Fibroblast of villous mesenchyme (primary cell): ENCODE measurements at regions not wholly inside any gene's neighbourhood (a gene's known extent, or its start where the extent isn't known, plus 50 kb on each side); places are given as distances from the start of the nearest gene placed in this dataset.

Source experiments
- DNase-seq: peaks from one replicate; pipeline ENCODE4 v3.0.0-alpha.2; 2010; ENCODE audit warnings: low read depth
- H3K4me3 ChIP-seq: 2 replicates; pipeline ENCODE4 v1.5.1; 2011; ENCODE audit warnings: low read depth, mild to moderate bottlenecking, low read length
- CTCF ChIP-seq: IDR thresholded peaks from 2 replicates; pipeline ENCODE4 v1.5.1; 2012; ENCODE audit warnings: low read depth, mild to moderate bottlenecking, low read length; ENCODE audit not compliant: insufficient read depth

- DNase-seq = no peak
- no peak overlapping the region for H3K4me3 ChIP-seq
- no peak for TF ChIP-seq CTCF
These were observed 353.3 kb downstream of the AKAIN1 start for GRCh38 chr18:4843771-4844170.

GRCh38 chr18:4842751-4843150 is 354.3 kb downstream of the AKAIN1 start:
- H3K4me3 ChIP-seq = no peak overlapping the region
- no peak for TF ChIP-seq CTCF
- DNase-seq = no peak

GRCh38 chr18:4842287-4842686 is 354.8 kb downstream of the AKAIN1 start:
- TF ChIP-seq CTCF = no peak
- no peak for DNase-seq
- no peak overlapping the region for H3K4me3 ChIP-seq

GRCh38 chr18:4839639-4840038 is 357.4 kb downstream of the AKAIN1 start:
- TF ChIP-seq CTCF = no peak
- DNase-seq = no peak
- H3K4me3 ChIP-seq = no peak overlapping the region

- TF ChIP-seq CTCF = no peak
- no peak for DNase-seq
- no peak overlapping the region for H3K4me3 ChIP-seq
These were observed 360.9 kb downstream of the AKAIN1 start for GRCh38 chr18:4836141-4836540.

- no peak for TF ChIP-seq CTCF
- no peak for DNase-seq
- no peak overlapping the region for H3K4me3 ChIP-seq
These were observed 365.2 kb downstream of the AKAIN1 start for GRCh38 chr18:4831791-4832375.

GRCh38 chr18:4831127-4831526 is 365.9 kb downstream of the AKAIN1 start:
- TF ChIP-seq CTCF = no peak
- no peak overlapping the region for H3K4me3 ChIP-seq

More at GRCh38 chr18:4831127-4831526, 365.9 kb downstream of the AKAIN1 start:
- DNase-seq = no peak
